GM12878 (cell line): ENCODE measurements at regions not wholly inside any gene's neighbourhood (a gene's known extent, or its start where the extent isn't known, plus 50 kb on each side); places are given as distances from the start of the nearest gene placed in this dataset.

Experiments used
- ATAC-seq: fragments of 200-7000 bp; cut with Tn5 transposase; 3 replicates; pipeline ENCODE4 v1.9.1; 2020; ENCODE audit warnings: mild to moderate bottlenecking, moderate library complexity
- BruUV-seq: library from RNA; stranded (reverse); fragments of 400-500 nt; replicated peaks from 2 replicates; lab custom pipeline; 2021; lab: Mats Ljungman, UMichigan
- CTCF ChIA-PET: fragments of 300-600 bp; sonication (Branson Sonifier 250); formaldehyde crosslinking; extraction: SDS; loops from one replicate; lab custom pipeline; 2021; ENCODE audit warnings: inconsistent platforms; lab: Yijun Ruan, JAX
- POLR2A ChIA-PET: fragments of 350-600 bp; formaldehyde crosslinking; extraction: SDS; loops from one replicate; lab custom pipeline; 2021; ENCODE audit warnings: inconsistent platforms; lab: Charles Lee
- RAD21 ChIA-PET: fragments of 300-600 bp; sonication (Branson Sonifier 250); formaldehyde crosslinking; loops from one replicate; lab custom pipeline; 2023; ENCODE audit warnings: antibody characterized with exemption; ENCODE audit not compliant: unreplicated experiment; lab: Charles Lee
- SMC1A ChIA-PET: fragments of 300-600 bp; sonication (Branson Sonifier 250); formaldehyde crosslinking; loops from one replicate; lab custom pipeline; 2023; ENCODE audit not compliant: unreplicated experiment, uncharacterized antibody; lab: Charles Lee
- DNase-seq: peaks from one replicate; pipeline ENCODE4 v3.0.0-alpha.2; 2011; ENCODE audit warnings: low read depth, low spot score
- FAIRE-seq: peaks from 3 replicates; lab custom pipeline; 2011; peaks lifted over from hg19 to GRCh38; lab: Jason Lieb, UNC
- H2AFZ ChIP-seq: 2 replicates; pipeline ENCODE4 v1.6.0; 2011; ENCODE audit warnings: low read depth, low read length, control low read depth; ENCODE audit not compliant: control insufficient read depth
- H3K27ac ChIP-seq: 2 replicates; pipeline ENCODE4 v1.5.1; 2011; ENCODE audit warnings: control low read depth; ENCODE audit not compliant: control insufficient read depth, insufficient read depth
- H3K27me3 ChIP-seq, 2 experiments: replicated peaks in 1 of 2; 2 replicates each; pipeline versions ENCODE4 v1.6.0 to v1.6.1; 2011; ENCODE audit warnings: low read length in 1 of 2; ENCODE audit not compliant: control insufficient read depth in 2 of 2, insufficient read depth in 2 of 2
- H3K36me3 ChIP-seq, 2 experiments: 2 replicates each; pipeline ENCODE4 v1.5.1; 2011; ENCODE audit warnings: low read length in 1 of 2; ENCODE audit not compliant: control insufficient read depth in 2 of 2, insufficient read depth in 2 of 2
- H3K4me1 ChIP-seq: 2 replicates; pipeline ENCODE4 v1.6.1; 2011; ENCODE audit warnings: mild to moderate bottlenecking, low read length, moderate library complexity, mixed read lengths; ENCODE audit not compliant: control insufficient read depth, insufficient read depth
- H3K4me2 ChIP-seq: 2 replicates; pipeline ENCODE4 v1.6.0; 2011; ENCODE audit warnings: control low read depth; ENCODE audit not compliant: control insufficient read depth, insufficient read depth
- H3K4me3 ChIP-seq: fragments of 200-600 bp; sonication (generic); 2 replicates; pipeline ENCODE4 v1.5.1; 2016
- H3K79me2 ChIP-seq: 2 replicates; pipeline ENCODE4 v1.6.0; 2011; ENCODE audit warnings: low read length; ENCODE audit not compliant: control insufficient read depth, insufficient read depth
- H3K9ac ChIP-seq: 2 replicates; pipeline ENCODE4 v1.8.0; 2011; ENCODE audit warnings: low read length, control low read depth, mixed read lengths; ENCODE audit not compliant: control insufficient read depth, insufficient read depth
- H3K9me3 ChIP-seq: replicated peaks from 3 replicates; pipeline ENCODE4 v1.5.1; 2011; ENCODE audit warnings: mild to moderate bottlenecking, low read length; ENCODE audit not compliant: control insufficient read depth, insufficient read depth
- H4K20me1 ChIP-seq: 2 replicates; pipeline ENCODE4 v1.6.0; 2011; ENCODE audit not compliant: control insufficient read depth, insufficient read depth
- ATF7 ChIP-seq: fragments of 450-650 bp; IDR thresholded peaks from 2 replicates; pipeline ENCODE4 v1.6.1; 2016; ENCODE audit warnings: low read depth, mild to moderate bottlenecking
- BCL11A ChIP-seq: IDR thresholded peaks from 2 replicates; pipeline ENCODE4 v1.6.1; 2011; ENCODE audit warnings: low read depth, low read length
- CREB1 ChIP-seq: IDR thresholded peaks from 2 replicates; pipeline ENCODE4 v1.6.1; 2012; ENCODE audit warnings: low read depth, mild to moderate bottlenecking, inconsistent platforms
- GATAD2B ChIP-seq: fragments of 450-650 bp; conservative IDR thresholded peaks from 2 replicates; pipeline ENCODE4 v1.6.1; 2017; ENCODE audit warnings: low read depth, mild to moderate bottlenecking, moderate library complexity
- HDAC6 ChIP-seq: fragments of 200-600 bp; sonication (generic); IDR thresholded peaks from one replicate; pipeline ENCODE4 v1.8.0; 2017; ENCODE audit warnings: antibody characterized with exemption; ENCODE audit not compliant: unreplicated experiment
- IKZF1 ChIP-seq: fragments of 450-650 bp; conservative IDR thresholded peaks from 2 replicates; pipeline ENCODE4 v1.6.1; 2017; ENCODE audit warnings: antibody characterized with exemption, mild to moderate bottlenecking
- JUND ChIP-seq: IDR thresholded peaks from 2 replicates; pipeline ENCODE4 v1.6.1; 2012; ENCODE audit warnings: low read depth, mild to moderate bottlenecking, low read length, improper control_type of control experiment, moderate library complexity
- MXI1 ChIP-seq: fragments of 150-350 bp; IDR thresholded peaks from 2 replicates; pipeline ENCODE4 v1.6.1; 2011; ENCODE audit warnings: low read depth, mild to moderate bottlenecking, inconsistent platforms, low read length, improper control_type of control experiment
- NFXL1 ChIP-seq: fragments of 450-650 bp; IDR thresholded peaks from 2 replicates; pipeline ENCODE4 v1.6.1; 2017; ENCODE audit warnings: antibody characterized with exemption, mild to moderate bottlenecking, borderline replicate concordance
- RAD21 ChIP-seq: IDR thresholded peaks from 2 replicates; pipeline ENCODE4 v1.6.1; 2011; ENCODE audit warnings: mild to moderate bottlenecking, low read depth, low read length, moderate library complexity; ENCODE audit not compliant: insufficient read depth
- RCOR1 ChIP-seq: conservative IDR thresholded peaks from 2 replicates; pipeline ENCODE4 v1.6.1; 2012; ENCODE audit warnings: low read depth, low read length, improper control_type of control experiment
- SIN3A ChIP-seq: IDR thresholded peaks from 2 replicates; pipeline ENCODE4 v1.6.1; 2012; ENCODE audit warnings: low read depth, low read length, improper control_type of control experiment
- SREBF2 ChIP-seq: IDR thresholded peaks from 2 replicates; pipeline ENCODE4 v1.6.1; 2012; ENCODE audit warnings: mild to moderate bottlenecking, low read length
- TARDBP ChIP-seq: IDR thresholded peaks from 2 replicates; pipeline ENCODE4 v1.6.1; 2016; ENCODE audit warnings: borderline replicate concordance
- TCF12 ChIP-seq: IDR thresholded peaks from 2 replicates; pipeline ENCODE4 v1.6.1; 2011; ENCODE audit warnings: low read depth, mild to moderate bottlenecking, low read length
- ZNF622 ChIP-seq: fragments of 450-650 bp; IDR thresholded peaks from 2 replicates; pipeline ENCODE4 v1.6.1; 2017; ENCODE audit warnings: mild to moderate bottlenecking, inconsistent platforms
- WGBS: methylation state at CpG from one replicate; pipeline ENCODE4 v1.1.6; 2016; ENCODE audit warnings: low lambda C conversion rate; ENCODE audit not compliant: insufficient replicate concordance, insufficient coverage; ENCODE audit errors: missing lambda C conversion rate; 5-methylcytosine and 5-hydroxymethylcytosine counted together
- in situ Hi-C: fragments of 300-500 bp; cut with MboI; formaldehyde crosslinking; loops from 9 replicates; pipeline ENCODE4 v1.14.3; 2018; ENCODE audit warnings: mixed read lengths
- intact Hi-C: fragments of 100-400 bp; cut with micrococcal nuclease; formaldehyde crosslinking; loops from one replicate; pipeline ENCODE4 v1.14.2; 2022; ENCODE audit not compliant: unreplicated experiment
- TF ChIP-seq, protein P1 (sequence below): IDR thresholded peaks from 2 replicates; pipeline ENCODE4 v1.6.1; 2011; ENCODE audit warnings: mild to moderate bottlenecking, low read depth, low read length, moderate library complexity; ENCODE audit not compliant: insufficient replicate concordance

DNA sequence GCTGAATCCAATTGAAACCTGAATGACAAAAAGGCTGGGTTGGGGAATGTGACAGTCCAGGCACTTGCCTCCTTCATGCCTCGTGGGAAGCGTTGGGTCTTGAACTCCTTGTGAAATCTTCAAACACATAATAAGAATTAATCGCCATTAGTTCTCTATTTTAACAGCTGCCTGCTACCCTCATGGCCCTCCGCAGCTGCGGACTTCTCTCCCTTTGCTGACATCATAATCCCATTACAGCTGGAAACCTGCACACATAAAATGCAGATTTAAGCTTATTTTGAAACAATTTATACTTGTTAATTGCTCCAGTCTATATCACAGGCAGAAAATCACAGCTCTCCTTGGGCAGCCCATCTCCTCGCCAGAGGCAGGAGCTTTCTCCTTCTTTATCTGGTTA, 403.0 kb upstream of the MKI67 start:
- Histone ChIP-seq H2AFZ (no peak overlapping the region), H3K4me1 (no peaks in the 10 kb centered on the region), H4K20me1 (no peaks in the 10 kb centered on the region), H3K4me2 (no peak overlapping the region), H3K36me3 (no peaks in the 10 kb centered on the region), H3K27me3 (peaks cover 0 to 3% of the 10 kb centered on the region in 2 experiments; a peak in 2 of 4 replicates), H3K27ac (no peak overlapping the region), H3K9ac (no peak overlapping the region), H3K9me3 (no peaks in the 10 kb centered on the region), H3K79me2 (no peaks in the 10 kb centered on the region), H3K4me3 (no peak overlapping the region)
- DNase-seq (no peak), ATAC-seq (no peak), FAIRE-seq (no peak)
- BruUV-seq, result no TSS peak
- ChIA-PET POLR2A (no interaction called here), SMC1A (no interaction called here), CTCF (interaction anchor here (1.2 kb wide), 2 partner anchors 8 to 204 kb away, joined by 3 to 4 read pairs; no protein-coding TSS in a partner anchor), RAD21 (no interaction called here)
- intact Hi-C loops, result no loop called here
- 29% methylated on average over 6 of the region's 6 CpGs for WGBS
- in situ Hi-C loops, result no loop called here
- TF ChIP-seq RCOR1 (no peak), BCL11A (no peak), TCF12 (no peak), MXI1 (no peak), ZNF622 (no peak), GATAD2B (no peak), ATF7 (no peak), SREBF2 (no peak), IKZF1 (no peak), HDAC6 (no peak), JUND (no peak), CREB1 (no peak), NFXL1 (no peak), SIN3A (no peak), TARDBP (no peak), RAD21 (no peak)
- TF ChIP-seq, protein P1, sequence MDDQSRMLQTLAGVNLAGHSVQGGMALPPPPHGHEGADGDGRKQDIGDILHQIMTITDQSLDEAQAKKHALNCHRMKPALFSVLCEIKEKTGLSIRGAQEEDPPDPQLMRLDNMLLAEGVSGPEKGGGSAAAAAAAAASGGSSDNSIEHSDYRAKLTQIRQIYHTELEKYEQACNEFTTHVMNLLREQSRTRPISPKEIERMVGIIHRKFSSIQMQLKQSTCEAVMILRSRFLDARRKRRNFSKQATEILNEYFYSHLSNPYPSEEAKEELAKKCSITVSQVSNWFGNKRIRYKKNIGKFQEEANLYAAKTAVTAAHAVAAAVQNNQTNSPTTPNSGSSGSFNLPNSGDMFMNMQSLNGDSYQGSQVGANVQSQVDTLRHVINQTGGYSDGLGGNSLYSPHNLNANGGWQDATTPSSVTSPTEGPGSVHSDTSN, result no peak
